HepG2 (cell line): ENCODE measurements at regions not wholly inside any gene's neighbourhood (a gene's known extent, or its start where the extent isn't known, plus 50 kb on each side); places are given as distances from the start of the nearest gene placed in this dataset.

ENCODE experiments used
- ATAC-seq: fragments of 200-7000 bp; cut with Tn5 transposase; 3 replicates; pipeline ENCODE4 v1.9.1; 2020; ENCODE audit warnings: mild to moderate bottlenecking, moderate library complexity
- BruUV-seq: library from RNA; stranded (reverse); fragments of 400-500 nt; replicated peaks from 2 replicates; lab custom pipeline; 2021; lab: Mats Ljungman, UMichigan
- CTCF ChIA-PET: fragments of 300-600 bp; formaldehyde crosslinking; extraction: SDS; loops from one replicate; lab custom pipeline; 2021; ENCODE audit warnings: low total read pairs, inconsistent platforms, low intra/inter-chr PET ratio; lab: Yijun Ruan, JAX
- POLR2A ChIA-PET: fragments of 350-600 bp; sonication (Branson Sonifier 250); formaldehyde crosslinking; loops from one replicate; lab custom pipeline; 2020; ENCODE audit warnings: antibody characterized with exemption, inconsistent platforms; lab: Yijun Ruan, JAX
- DNase-seq: peaks from one replicate; pipeline ENCODE4 v3.0.0-alpha.2; 2015; ENCODE audit warnings: low spot score
- FAIRE-seq: peaks from 3 replicates; lab custom pipeline; 2011; peaks lifted over from hg19 to GRCh38; lab: Jason Lieb, UNC
- H2AFZ ChIP-seq: one replicate; pipeline ENCODE4 v1.6.1; 2011; ENCODE audit warnings: low read length, inconsistent platforms
- H3K27ac ChIP-seq: fragments of 300-600 bp; 3 replicates; pipeline ENCODE4 v1.8.0; 2011; ENCODE audit warnings: mixed run types, mild to moderate bottlenecking, mixed read lengths, low read length, inconsistent platforms; ENCODE audit not compliant: insufficient read depth; ENCODE audit errors: extremely low read length
- H3K27me3 ChIP-seq, 2 experiments: fragments of 200-600 bp in 1 of 2; 2 replicates in 1 of 2; 3 replicates in 1 of 2; pipeline versions ENCODE4 v1.6.0 to v1.8.0; 2011; ENCODE audit warnings: low read length in 2 of 2, mild to moderate bottlenecking in 2 of 2, moderate library complexity in 2 of 2, inconsistent platforms in 1 of 2; ENCODE audit not compliant: insufficient read depth in 2 of 2, control insufficient read depth in 1 of 2
- H3K36me3 ChIP-seq, 2 experiments: fragments of 200-600 bp in 1 of 2; replicated peaks in 1 of 2; 2 replicates in 1 of 2; 3 replicates in 1 of 2; pipeline versions ENCODE4 v1.5.1 to v1.8.0; 2011; ENCODE audit warnings: low read length in 2 of 2, inconsistent platforms in 1 of 2; ENCODE audit not compliant: insufficient read depth in 2 of 2, control insufficient read depth in 1 of 2
- H3K4me1 ChIP-seq: 2 replicates; pipeline ENCODE4 v1.5.1; 2012; ENCODE audit warnings: low read length, inconsistent platforms; ENCODE audit not compliant: insufficient read depth
- H3K4me2 ChIP-seq: 2 replicates; pipeline ENCODE4 v1.6.0; 2011; ENCODE audit warnings: low read depth, low read length, inconsistent platforms
- H3K4me3 ChIP-seq, 3 experiments: fragments of 200-600 bp in 1 of 3; sonication (generic), shearing (Covaris generic) in 1 of 3; replicated peaks in 1 of 3; 2 replicates each; pipeline ENCODE4 v1.5.1; 2011 to 2016; ENCODE audit warnings: low read length in 3 of 3, inconsistent platforms in 2 of 3, low read depth in 2 of 3, mild to moderate bottlenecking in 2 of 3, control low read depth in 1 of 3, mixed read lengths in 1 of 3; ENCODE audit not compliant: insufficient read depth in 1 of 3
- H3K79me2 ChIP-seq: one replicate; pipeline ENCODE4 v1.6.1; 2011; ENCODE audit warnings: low read length, inconsistent platforms; ENCODE audit not compliant: insufficient read depth
- H3K9ac ChIP-seq: 2 replicates; pipeline ENCODE4 v1.6.0; 2011; ENCODE audit warnings: mild to moderate bottlenecking, low read depth, low read length, inconsistent platforms; ENCODE audit not compliant: insufficient read depth
- H3K9me3 ChIP-seq: 2 replicates; pipeline ENCODE4 v1.5.1; 2012; ENCODE audit warnings: mild to moderate bottlenecking, low read length
- H4K20me1 ChIP-seq: 2 replicates; pipeline ENCODE4 v1.6.0; 2011; ENCODE audit warnings: inconsistent platforms, mild to moderate bottlenecking, low read length, moderate library complexity; ENCODE audit not compliant: insufficient read depth
- HNF1A ChIP-seq, 2 experiments: sonication (generic) in 1 of 2; formaldehyde crosslinking in 1 of 2; IDR thresholded peaks; 2 replicates each; pipeline versions ENCODE4 v1.4.0 to v1.6.1; 2016 to 2020; ENCODE audit warnings: borderline replicate concordance in 1 of 2, low read depth in 1 of 2, mild to moderate bottlenecking in 1 of 2, missing genetic modification reagents in 1 of 2
- KDM3A ChIP-seq: IDR thresholded peaks from 2 replicates; pipeline ENCODE4 v1.6.1; 2018; ENCODE audit warnings: low read depth, missing compliant biosample characterization
- LCORL ChIP-seq, 2 experiments: fragments of 450-650 bp in 1 of 2; sonication (generic) in 1 of 2; formaldehyde crosslinking in 1 of 2; IDR thresholded peaks; 2 replicates each; pipeline versions ENCODE4 v1.5.0 to v1.6.1; 2017 to 2020; ENCODE audit warnings: antibody characterized with exemption in 1 of 2, missing genetic modification reagents in 1 of 2
- SMYD3 ChIP-seq: sonication (generic); formaldehyde crosslinking; IDR thresholded peaks from 2 replicates; pipeline ENCODE4 v1.8.1; 2023; ENCODE audit warnings: mild to moderate bottlenecking, missing genetic modification reagents
- TCF7L2 ChIP-seq: IDR thresholded peaks from 2 replicates; pipeline ENCODE4 v1.6.1; 2011; ENCODE audit warnings: mild to moderate bottlenecking, low read depth, low read length, moderate library complexity
- ZBTB37 ChIP-seq: sonication (generic); formaldehyde crosslinking; IDR thresholded peaks from 2 replicates; pipeline ENCODE4 v1.4.0; 2020; ENCODE audit warnings: mild to moderate bottlenecking, missing genetic modification reagents
- ZBTB39 ChIP-seq: sonication (generic); formaldehyde crosslinking; IDR thresholded peaks from 2 replicates; pipeline ENCODE4 v1.5.0; 2020; ENCODE audit warnings: missing genetic modification reagents
- ZNF331 ChIP-seq: sonication (generic); formaldehyde crosslinking; IDR thresholded peaks from 2 replicates; pipeline ENCODE4 v1.4.0; 2020; ENCODE audit warnings: missing genetic modification reagents
- ZNF605 ChIP-seq: sonication (generic); formaldehyde crosslinking; IDR thresholded peaks from 2 replicates; pipeline ENCODE4 v1.8.0; 2022; ENCODE audit warnings: mild to moderate bottlenecking, missing genetic modification reagents
- ZNF703 ChIP-seq: sonication (generic); formaldehyde crosslinking; IDR thresholded peaks from 2 replicates; pipeline ENCODE4 v1.5.1; 2020; ENCODE audit warnings: missing genetic modification reagents, mild to moderate bottlenecking, moderate library complexity, borderline replicate concordance
- WGBS: methylation state at CpG from one replicate; pipeline ENCODE4 v1.1.6; 2017; ENCODE audit warnings: low lambda C conversion rate; 5-methylcytosine and 5-hydroxymethylcytosine counted together
- in situ Hi-C: cut with HindIII; loops from 2 replicates; pipeline ENCODE4 v1.10.0; 2017; ENCODE audit warnings: low pct_unique_long_range_greater_than_20kb; ENCODE audit not compliant: extremely low pct_ligation_motif_present
- intact Hi-C: fragments of 100-400 bp; cut with micrococcal nuclease; formaldehyde crosslinking; loops from one replicate; pipeline ENCODE4 v1.10.0; 2022; ENCODE audit not compliant: unreplicated experiment

- TF ChIP-seq ZBTB37 (CRISPR knock-in tag) (no peak), LCORL (IDR thresholded peaks at IDR 0.05) (no peak), LCORL (CRISPR knock-in tag; IDR thresholded peaks at IDR 0.05) (no peak), ZNF331 (CRISPR knock-in tag) (no peak)
- TF ChIP-seq, all 625 proteins: peak for 0
Measured at GRCh38 chr2:123116595-123116994, 908.5 kb upstream of the CNTNAP5 start (continued).

GRCh38 chr2:123127236-123127635, 897.9 kb upstream of the CNTNAP5 start:
- FAIRE-seq: no peak
- POLR2A ChIA-PET: no interaction called here
- TF ChIP-seq ZNF703 (CRISPR knock-in tag): no peak
- no peak for TF ChIP-seq TCF7L2
- no peak for TF ChIP-seq SMYD3 (CRISPR knock-in tag)
- TF ChIP-seq KDM3A (CRISPR knock-in tag): no peak
- no peak for TF ChIP-seq ZNF605
- TF ChIP-seq HNF1A (IDR thresholded peaks at IDR 0.05; ENCODE audit: low read depth): no peak
- no peak for TF ChIP-seq HNF1A (CRISPR knock-in tag; IDR thresholded peaks at IDR 0.05; ENCODE audit: borderline replicate concordance)
- no peak for TF ChIP-seq ZBTB39 (CRISPR knock-in tag)

More at GRCh38 chr2:123127236-123127635, 897.9 kb upstream of the CNTNAP5 start:
- Histone ChIP-seq H3K27me3 (no peaks in the 10 kb centered on the region), H3K9me3 (peaks cover 72% of the 10 kb centered on the region), H3K9ac (no peak overlapping the region), H3K27ac (no peak overlapping the region), H3K4me2 (no peak overlapping the region), H3K4me3 (no peak overlapping the region), H3K4me1 (no peaks in the 10 kb centered on the region), H3K36me3 (no peaks in the 10 kb centered on the region), H3K79me2 (no peaks in the 10 kb centered on the region), H2AFZ (no peak overlapping the region), H4K20me1 (no peaks in the 10 kb centered on the region)
- in situ Hi-C loops: no loop called here
- WGBS: 8% methylated on average over 3 of the region's 3 CpGs
- no peak for DNase-seq
- CTCF ChIA-PET: no interaction called here
- no peak for ATAC-seq
- no TSS peak for BruUV-seq
- intact Hi-C loops: no loop called here
